Activated naive CD8-positive, alpha-beta T cell treated with anti-CD3 and anti-CD28 coated beads, Interleukin-2, amount 50 U/mL, for 16 hours (primary cell): ENCODE measurements at regions not wholly inside any gene's neighbourhood (a gene's known extent, or its start where the extent isn't known, plus 50 kb on each side); places are given as distances from the start of the nearest gene placed in this dataset.

Source experiments
- DNase-seq: peaks from one replicate; pipeline ENCODE4 v3.0.0-alpha.2; 2020; ENCODE audit warnings: low read depth, low spot score

DNA sequence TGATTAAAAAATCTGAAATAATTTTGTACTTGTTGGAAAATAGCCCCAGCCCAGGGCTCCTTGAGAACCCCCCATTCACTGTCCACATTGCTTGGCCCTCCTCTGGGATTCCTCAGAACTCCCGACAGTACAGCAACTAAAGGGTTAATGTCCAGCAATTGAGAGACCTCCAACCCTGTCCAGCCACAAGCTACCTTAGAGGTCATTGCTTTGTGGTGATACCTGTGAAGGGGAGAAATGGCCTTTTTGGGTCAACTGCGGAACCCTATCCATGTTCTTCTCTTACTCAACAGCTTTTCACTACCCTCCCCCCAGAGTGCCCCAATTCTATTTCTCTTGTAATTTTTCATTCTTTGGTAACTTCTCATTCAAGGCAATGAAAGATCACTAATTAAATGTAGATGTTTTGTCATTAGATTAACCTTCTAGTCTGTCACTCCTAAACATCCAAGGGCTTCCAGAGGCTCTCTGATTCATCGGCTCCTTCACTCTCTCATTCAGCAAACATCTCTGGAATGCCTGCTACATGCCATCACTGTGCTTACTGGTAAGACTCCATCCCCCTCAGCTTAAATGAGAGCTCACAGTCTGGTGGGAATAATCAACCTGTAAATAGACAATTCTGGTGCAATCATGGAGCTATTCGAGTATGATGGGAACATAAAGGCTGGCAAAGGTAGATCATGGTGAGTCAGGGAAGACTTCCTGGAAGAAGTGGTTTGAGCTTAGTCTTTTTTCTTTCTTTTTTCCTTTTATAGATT, 241.4 kb upstream of the PGRMC2 start:
- DNase-seq, result no peak

DNA sequence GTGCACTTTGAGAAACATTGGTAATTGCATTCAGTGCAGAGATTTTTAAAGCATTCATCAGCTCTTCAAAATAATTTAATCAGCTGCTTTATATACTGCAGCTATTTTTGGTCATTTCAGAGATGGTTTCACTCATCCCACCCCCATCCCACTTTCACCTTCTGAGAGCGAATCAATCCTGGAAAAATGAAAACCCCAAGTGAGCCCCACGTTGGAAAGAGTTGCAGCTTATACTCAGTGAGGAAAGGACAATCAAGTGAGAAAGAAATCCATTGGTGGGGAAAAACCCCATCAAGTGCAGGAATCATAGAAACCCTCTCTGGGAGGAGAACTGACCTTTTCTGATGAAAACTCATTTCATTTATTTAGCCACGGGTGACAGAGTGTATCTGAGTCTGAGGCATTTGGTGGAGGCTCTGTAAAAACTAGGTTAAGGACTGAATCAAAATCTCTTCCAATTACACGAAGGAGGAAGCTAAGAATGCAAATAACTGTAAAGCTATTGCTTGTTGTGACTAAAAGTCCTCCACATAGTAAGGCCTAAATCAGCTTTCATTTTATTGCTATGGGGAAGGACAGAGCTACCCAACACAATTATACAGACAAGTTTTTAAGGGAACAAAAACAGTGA, 240.4 kb upstream of the PGRMC2 start:
- no peak for DNase-seq

DNA sequence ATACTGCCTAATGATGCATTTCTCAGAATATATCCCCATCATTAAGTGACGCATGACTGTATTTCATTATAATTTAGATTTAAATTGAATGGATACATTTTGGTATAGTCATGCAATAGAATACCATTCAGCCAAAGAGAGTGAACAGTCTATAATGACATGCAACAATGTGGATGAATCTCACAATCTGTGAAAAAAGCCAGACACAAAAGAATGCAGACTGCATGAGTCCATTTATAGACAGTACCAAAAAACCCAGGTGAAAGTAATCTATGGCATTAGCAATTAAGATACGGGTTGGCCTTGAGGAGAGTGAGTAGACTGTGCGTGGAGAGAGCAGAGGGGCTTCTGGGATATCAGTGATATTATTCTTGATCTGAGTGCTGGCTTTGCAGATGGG, 239.7 kb upstream of the PGRMC2 start:
- no peak for DNase-seq

- no peak for DNase-seq
Measured at GRCh38 chr4:128525992-128526630, 238.5 kb upstream of the PGRMC2 start.

DNA sequence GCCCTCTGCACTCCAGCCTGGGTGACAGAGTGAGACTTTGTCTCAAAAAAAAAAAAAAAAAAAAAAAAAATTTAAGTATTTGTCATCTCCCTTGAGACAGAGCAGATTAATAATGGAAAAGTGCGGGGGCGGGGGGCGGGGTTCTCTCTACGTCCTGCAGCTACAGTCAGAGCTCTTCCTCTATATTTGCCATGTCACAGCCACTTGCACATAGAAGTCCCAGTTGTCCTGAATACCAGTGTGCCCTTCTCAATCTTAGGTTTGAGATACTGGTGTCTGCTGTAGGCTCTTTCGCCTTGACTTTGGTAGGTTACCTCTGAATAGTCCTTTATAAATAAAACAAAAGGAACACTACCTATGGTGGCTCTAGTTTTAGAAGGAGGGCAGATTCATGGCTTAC, 237.8 kb upstream of the PGRMC2 start:
- DNase-seq, result no peak

DNA sequence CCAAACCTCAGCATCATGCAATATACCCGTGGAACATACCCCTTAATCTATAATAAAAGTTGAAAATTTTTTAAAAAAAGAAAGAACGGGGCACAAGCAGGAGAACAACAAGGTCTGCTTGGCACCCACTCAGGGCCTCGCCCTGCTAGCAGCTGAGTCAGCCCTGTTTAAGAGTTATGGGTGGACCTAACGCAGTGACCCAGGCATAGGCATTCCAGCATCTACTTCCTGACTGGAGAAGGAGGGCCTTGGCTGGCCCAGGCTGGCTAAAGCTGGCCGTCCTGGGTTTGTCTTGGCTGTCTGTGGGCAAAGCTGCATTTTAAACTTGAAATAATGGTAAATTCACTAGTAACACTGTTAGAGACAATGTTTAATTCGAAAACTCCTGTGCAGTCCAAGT, 236.7 kb upstream of the PGRMC2 start:
- no peak for DNase-seq

DNA sequence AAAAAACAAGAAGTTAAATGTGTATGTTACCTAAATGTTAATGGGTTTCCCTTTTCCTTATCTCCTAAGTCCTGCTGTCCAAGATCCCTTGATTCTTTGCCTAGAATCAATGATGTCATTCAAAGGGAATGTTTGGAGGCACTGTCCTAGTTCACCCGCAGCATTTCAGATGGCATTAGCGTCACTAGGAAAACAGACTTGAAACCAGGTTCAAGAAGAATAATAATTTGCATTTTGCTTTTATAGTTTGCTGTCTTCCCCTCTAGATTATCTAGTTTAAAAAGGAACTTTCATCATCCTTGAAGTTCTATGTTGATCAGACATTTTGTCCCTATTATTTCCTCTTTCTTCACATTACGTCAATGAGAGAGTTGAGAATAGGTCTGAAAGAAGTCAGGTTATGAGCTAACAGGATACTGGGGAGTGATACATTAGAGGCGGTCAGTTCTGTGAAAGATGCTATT, 234.1 kb upstream of the PGRMC2 start:
- no peak for DNase-seq

DNA sequence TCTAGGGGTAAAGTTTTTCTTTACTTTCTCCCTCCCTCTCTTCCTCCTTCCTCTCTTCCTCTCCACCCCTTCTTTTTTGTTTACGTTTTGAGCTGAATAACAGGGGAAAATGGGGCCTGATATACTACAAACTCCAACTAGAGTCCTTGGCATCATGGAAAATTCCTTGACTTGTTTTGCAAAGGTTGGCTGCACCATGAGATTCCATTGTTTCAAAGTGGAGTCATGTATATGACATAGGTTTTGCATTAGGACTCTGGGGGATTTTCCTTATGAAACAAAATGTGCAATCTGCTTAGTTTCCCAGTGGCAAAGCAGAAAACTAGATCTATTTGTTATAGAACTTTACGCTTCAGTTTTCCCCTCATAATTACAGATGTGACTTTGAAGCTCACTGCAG, 233.5 kb upstream of the PGRMC2 start:
- no peak for DNase-seq

DNA sequence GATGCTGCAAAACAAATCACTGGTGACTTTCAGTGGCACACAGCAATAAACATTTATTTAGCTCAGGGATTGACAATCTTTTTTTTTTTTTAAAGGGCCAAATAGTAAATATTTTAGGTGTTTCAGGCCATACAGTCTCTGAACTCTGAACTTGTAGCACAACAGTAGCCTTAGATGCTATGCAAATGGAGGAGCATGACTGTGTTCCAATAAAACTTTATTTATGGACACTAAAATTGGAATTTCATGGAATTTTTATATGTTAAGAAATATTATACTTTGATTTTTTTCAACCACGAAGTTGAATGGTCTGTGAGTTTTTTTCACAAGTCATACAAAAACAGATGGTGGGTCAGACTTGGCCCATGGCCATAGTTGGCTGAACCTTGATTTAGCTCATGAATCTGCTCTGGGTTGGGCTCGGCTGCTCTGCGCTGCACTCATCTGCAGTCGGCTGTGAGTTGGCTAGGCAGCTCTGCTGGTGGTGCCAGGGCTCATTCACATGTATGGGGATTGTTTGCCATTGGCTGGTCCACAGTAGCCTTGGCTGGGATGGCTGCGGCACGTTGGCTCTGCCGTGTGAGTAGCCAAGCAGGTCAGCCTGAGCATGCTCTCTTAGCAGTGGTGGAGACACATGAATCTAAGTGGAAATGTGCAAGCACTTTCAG, 231.7 kb upstream of the PGRMC2 start:
- no peak for DNase-seq

GRCh38 chr4:128517739-128518510, 230.3 kb upstream of the PGRMC2 start:
- no peak for DNase-seq

DNA sequence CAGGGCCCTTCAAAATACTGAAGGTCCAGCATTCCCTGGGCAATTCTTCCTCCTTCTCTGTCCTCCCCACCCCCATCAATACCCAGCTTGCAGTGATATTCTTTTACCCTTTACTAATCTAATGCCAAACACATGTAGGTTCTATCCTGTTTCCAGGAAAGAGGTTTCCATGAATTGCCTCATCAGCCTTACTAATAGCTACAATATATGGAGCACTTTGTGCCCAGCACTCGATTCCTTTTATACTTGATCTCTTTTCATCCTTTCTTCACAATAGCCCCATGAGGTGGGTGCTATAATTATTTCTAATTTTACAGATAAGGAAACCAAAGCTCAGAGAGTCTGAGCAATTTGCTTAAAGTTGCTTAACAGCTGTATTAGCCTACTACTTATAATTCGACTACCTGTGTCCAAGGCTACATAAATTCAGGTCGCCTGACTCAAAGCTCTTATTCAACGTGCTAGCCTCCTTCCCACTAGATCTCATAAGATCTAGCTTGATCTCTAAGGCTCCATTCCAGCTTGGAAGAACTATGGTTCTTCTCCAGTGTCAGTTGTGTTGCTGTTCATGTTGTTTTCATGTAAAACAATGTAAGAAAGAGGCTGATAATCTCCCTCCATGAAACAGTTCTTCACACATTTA, 229.6 kb upstream of the PGRMC2 start:
- no peak for DNase-seq

GRCh38 chr4:128516301-128516969, 228.8 kb upstream of the PGRMC2 start:
- no peak for DNase-seq

DNA sequence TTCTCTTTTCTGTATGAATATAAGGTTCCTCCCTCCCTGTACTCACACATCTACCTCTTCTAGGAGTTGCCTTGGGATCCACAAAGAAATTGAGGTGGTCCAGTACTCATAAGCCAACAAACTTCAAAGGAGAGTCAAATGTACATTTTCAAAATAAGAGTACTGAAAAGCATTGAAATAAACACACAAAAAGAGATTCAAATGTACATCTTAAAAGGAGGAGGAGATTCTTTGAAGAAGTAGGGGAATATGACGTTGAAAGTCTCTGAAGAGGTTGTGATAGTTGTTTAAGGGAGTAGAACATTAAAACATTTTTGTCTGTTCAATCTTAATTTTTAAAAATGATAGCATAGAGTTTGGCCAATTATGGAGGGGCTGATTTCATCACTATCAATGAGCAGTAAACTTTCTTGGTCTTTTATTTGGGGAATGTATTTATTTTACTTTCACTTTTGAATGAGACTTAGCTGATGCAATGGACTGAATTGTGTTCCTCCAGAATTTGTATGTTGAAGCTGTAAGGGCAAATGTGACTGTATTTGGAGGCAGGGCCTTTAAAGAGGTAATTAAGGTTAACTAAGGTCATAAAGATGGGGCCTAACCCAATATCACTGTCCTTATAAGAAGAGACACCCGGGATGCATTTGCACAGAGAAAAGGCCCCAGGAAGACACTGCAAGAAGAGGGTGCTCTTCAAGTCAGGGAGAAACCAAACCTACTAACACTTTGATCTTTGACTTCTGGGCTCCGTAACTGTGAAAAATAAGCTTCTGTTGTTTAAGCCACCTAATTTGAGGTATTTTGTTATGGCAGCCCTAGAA, 226.3 kb upstream of the PGRMC2 start:
- DNase-seq, result no peak

GRCh38 chr4:128512767-128513322, 225.2 kb upstream of the PGRMC2 start:
- DNase-seq, result no peak

GRCh38 chr4:128512161-128512560, 224.5 kb upstream of the PGRMC2 start:
- no peak for DNase-seq

- no peak for DNase-seq
Measured at GRCh38 chr4:128510850-128511249, 223.2 kb upstream of the PGRMC2 start.

GRCh38 chr4:128502818-128503527, 215.4 kb upstream of the PGRMC2 start:
- DNase-seq, result no peak

GRCh38 chr4:128501239-128501638, 213.6 kb upstream of the PGRMC2 start:
- no peak for DNase-seq
